Parathyroid adenoma (tissue), 2 donors: ENCODE measurements at regions not wholly inside any gene's neighbourhood (a gene's known extent, or its start where the extent isn't known, plus 50 kb on each side); places are given as distances from the start of the nearest gene placed in this dataset.

Experiments used
- H2AFZ ChIP-seq: fragments of 300-600 bp; sonication (generic); one replicate; pipeline ENCODE4 v1.7.0; 2017; ENCODE audit warnings: antibody characterized with exemption, mild to moderate bottlenecking
- H3K27ac ChIP-seq: fragments of 300-600 bp; sonication (generic); one replicate; pipeline ENCODE4 v1.7.0; 2017
- H3K27me3 ChIP-seq: fragments of 300-600 bp; sonication (generic); one replicate; pipeline ENCODE4 v1.7.0; 2017; ENCODE audit warnings: low read length; ENCODE audit not compliant: control insufficient read depth, insufficient read depth
- H3K36me3 ChIP-seq: fragments of 300-600 bp; sonication (generic); one replicate; pipeline ENCODE4 v1.7.0; 2017; ENCODE audit warnings: low read length; ENCODE audit not compliant: control insufficient read depth, insufficient read depth
- H3K4me1 ChIP-seq: fragments of 300-600 bp; sonication (generic); one replicate; pipeline ENCODE4 v1.7.0; 2017; ENCODE audit warnings: control low read depth
- H3K4me2 ChIP-seq: fragments of 300-600 bp; sonication (generic); one replicate; pipeline ENCODE4 v1.7.0; 2017; ENCODE audit warnings: low read length
- H3K4me3 ChIP-seq: fragments of 300-600 bp; sonication (generic); one replicate; pipeline ENCODE4 v1.7.0; 2017; ENCODE audit warnings: low read depth, low read length
- H3K79me2 ChIP-seq: fragments of 300-600 bp; sonication (generic); one replicate; pipeline ENCODE4 v1.7.0; 2017; ENCODE audit warnings: control low read depth
- H3K9ac ChIP-seq: fragments of 300-600 bp; sonication (generic); one replicate; pipeline ENCODE4 v1.7.0; 2017; ENCODE audit warnings: mild to moderate bottlenecking
- H3K9me3 ChIP-seq: fragments of 300-600 bp; sonication (generic); one replicate; pipeline ENCODE4 v1.7.0; 2017; ENCODE audit warnings: low read length; ENCODE audit not compliant: control insufficient read depth
- CTCF ChIP-seq: fragments of 300-600 bp; sonication (generic); IDR thresholded peaks from one replicate; pipeline ENCODE4 v1.7.0; 2017; ENCODE audit warnings: antibody characterized with exemption, mild to moderate bottlenecking
- donor health status: primary hyperparathyroidism.

GRCh38 chr3:70743754-70744153, 431.3 kb upstream of the MDFIC2 start:
- Histone ChIP-seq H3K9me3 (no peaks in the 10 kb centered on the region), H2AFZ (no peak overlapping the region), H3K4me1 (no peaks in the 10 kb centered on the region), H3K4me3 (no peak overlapping the region), H3K27ac (no peak overlapping the region), H3K4me2 (no peak overlapping the region), H3K9ac (no peak overlapping the region), H3K79me2 (no peaks in the 10 kb centered on the region), H3K36me3 (no peaks in the 10 kb centered on the region), H3K27me3 (no peaks in the 10 kb centered on the region)
- no peak for TF ChIP-seq CTCF

- Histone ChIP-seq H3K79me2 (no peaks in the 10 kb centered on the region), H3K4me1 (no peaks in the 10 kb centered on the region), H3K27me3 (no peaks in the 10 kb centered on the region), H3K9ac (no peak overlapping the region), H3K4me3 (no peak overlapping the region), H3K4me2 (no peak overlapping the region), H3K27ac (no peak overlapping the region), H2AFZ (no peak overlapping the region), H3K36me3 (no peaks in the 10 kb centered on the region), H3K9me3 (no peaks in the 10 kb centered on the region)
- TF ChIP-seq CTCF: no peak
Observed at GRCh38 chr3:70742081-70742480, 429.6 kb upstream of the MDFIC2 start.

GRCh38 chr3:70740872-70741271, 428.4 kb upstream of the MDFIC2 start:
- H3K4me3 ChIP-seq: no peak overlapping the region
- no peaks in the 10 kb centered on the region for H3K79me2 ChIP-seq
- H3K36me3 ChIP-seq: no peaks in the 10 kb centered on the region
- no peak overlapping the region for H3K9ac ChIP-seq
- H2AFZ ChIP-seq: no peak overlapping the region
- no peak overlapping the region for H3K4me2 ChIP-seq
- no peaks in the 10 kb centered on the region for H3K9me3 ChIP-seq
- TF ChIP-seq CTCF: no peak
- no peak overlapping the region for H3K27ac ChIP-seq
- no peaks in the 10 kb centered on the region for H3K4me1 ChIP-seq
- no peaks in the 10 kb centered on the region for H3K27me3 ChIP-seq

- no peak for TF ChIP-seq CTCF
- H3K4me2 ChIP-seq: no peak overlapping the region
- no peaks in the 10 kb centered on the region for H3K27me3 ChIP-seq
- H3K79me2 ChIP-seq: no peaks in the 10 kb centered on the region
- no peak overlapping the region for H3K4me3 ChIP-seq
- no peaks in the 10 kb centered on the region for H3K4me1 ChIP-seq
- no peaks in the 10 kb centered on the region for H3K9me3 ChIP-seq
- no peak overlapping the region for H3K9ac ChIP-seq
- H3K27ac ChIP-seq: no peak overlapping the region
- no peak overlapping the region for H2AFZ ChIP-seq
- H3K36me3 ChIP-seq: no peaks in the 10 kb centered on the region
Observed at GRCh38 chr3:70740071-70740470, 427.6 kb upstream of the MDFIC2 start.

- no peak overlapping the region for H3K27ac ChIP-seq
- H3K9me3 ChIP-seq: no peaks in the 10 kb centered on the region
- H3K79me2 ChIP-seq: no peaks in the 10 kb centered on the region
- H2AFZ ChIP-seq: no peak overlapping the region
- no peak overlapping the region for H3K4me2 ChIP-seq
- H3K4me1 ChIP-seq: no peaks in the 10 kb centered on the region
- H3K36me3 ChIP-seq: no peaks in the 10 kb centered on the region
- no peaks in the 10 kb centered on the region for H3K27me3 ChIP-seq
- H3K9ac ChIP-seq: no peak overlapping the region
- TF ChIP-seq CTCF: no peak
- no peak overlapping the region for H3K4me3 ChIP-seq
Observed at GRCh38 chr3:70738291-70738681, 425.8 kb upstream of the MDFIC2 start.
